ENCODE measurements at regions not wholly inside any gene's neighbourhood (a gene's known extent, or its start where the extent isn't known, plus 50 kb on each side); places are given as distances from the start of the nearest gene placed in this dataset.

DNA sequence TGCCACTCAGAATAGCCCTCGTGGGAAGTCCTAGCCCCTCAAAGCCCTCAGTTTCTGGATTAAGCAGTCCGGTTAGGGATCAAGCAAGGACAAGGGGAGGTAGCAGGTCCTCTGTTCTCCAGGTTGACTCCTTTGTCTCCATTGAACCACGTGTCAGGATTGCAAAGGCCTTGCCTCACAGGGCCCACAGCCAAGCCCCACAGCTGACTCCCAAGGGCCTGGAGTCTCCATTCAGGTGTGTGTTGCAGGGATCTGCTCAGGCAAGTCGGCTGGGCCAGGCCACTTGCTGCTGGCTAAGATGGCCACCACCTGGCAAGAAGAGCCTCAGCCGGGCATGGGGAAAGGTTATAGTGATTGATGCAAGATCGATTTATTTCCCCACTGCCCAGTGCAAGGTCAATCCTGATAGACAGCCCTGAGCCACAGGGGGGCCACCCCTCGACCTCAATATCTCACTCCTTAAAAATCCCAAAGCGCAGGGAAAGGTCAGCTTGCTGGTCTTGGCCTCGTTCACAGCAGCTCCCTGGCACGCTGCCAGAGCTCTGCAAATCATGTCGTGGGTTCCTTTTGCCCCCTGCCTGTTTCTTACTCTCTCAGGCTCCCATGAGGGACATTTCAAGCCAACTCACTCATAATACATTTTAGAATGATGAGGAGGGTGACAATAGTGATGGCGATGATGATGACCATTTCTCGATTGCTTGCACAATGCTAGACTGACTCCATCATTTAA is 75.9 kb downstream of the EDN3 start:
- DNase-seq (ENCODE audit: low spot score): no peak

DNA sequence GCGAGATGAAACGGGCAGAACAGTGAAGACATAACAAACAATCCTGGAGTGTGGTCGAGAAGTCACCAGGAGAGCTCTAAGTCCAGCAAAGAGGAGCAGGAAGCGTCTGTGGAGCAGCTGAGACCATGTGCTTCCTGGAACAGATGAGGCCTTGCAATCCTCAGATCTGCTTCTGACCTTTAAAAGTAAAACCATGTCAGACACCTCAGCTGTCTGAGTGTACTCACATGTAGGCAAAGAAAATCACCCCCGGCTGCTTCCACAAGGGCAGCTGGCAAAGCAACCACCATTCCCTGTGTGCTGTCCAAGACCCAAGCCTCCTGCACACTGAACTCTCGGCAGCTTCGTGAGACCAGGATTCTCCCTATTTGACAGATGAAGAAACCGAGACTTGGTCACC is 76.6 kb downstream of the EDN3 start:
- no peak for DNase-seq (ENCODE audit: low spot score)

DNA sequence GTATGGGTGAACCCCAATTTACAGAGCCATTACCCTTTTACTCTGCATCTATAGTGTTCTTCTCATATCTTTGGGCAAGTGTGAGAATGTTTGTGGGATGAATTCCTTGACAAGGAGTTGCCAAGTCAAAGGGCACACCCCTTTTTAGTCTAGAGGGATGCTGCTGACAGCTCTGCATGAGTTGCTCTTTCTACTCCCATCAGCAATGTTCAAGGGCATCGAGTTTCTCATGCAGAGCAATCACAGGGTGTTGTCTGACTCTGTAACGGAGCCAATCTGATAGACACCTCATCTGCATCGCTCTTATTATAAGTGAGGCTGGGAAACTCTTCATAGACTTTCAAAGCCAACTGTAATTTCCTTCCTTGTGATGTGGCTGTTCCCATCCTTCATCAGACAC is 77.4 kb downstream of the EDN3 start:
- DNase-seq (ENCODE audit: low spot score): no peak

DNA sequence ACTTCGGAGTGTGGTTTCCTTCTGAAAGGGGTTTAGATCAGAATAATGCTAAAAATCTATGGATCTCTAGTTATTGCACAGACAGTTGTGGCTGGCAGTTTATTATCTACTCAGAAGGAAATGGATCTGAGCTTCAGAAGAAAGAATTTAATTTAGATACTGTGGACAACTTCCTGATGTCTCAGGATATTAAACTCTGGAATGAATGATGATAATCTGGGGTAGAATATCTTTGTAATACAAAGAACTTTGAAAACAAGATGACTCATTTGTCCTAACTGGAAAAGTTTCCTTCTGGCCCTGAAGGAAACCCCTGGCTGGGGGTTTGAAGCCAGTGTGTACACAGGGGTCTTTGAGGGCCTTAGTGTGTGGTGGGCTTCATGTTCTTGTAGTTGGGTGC is 78.0 kb downstream of the EDN3 start:
- DNase-seq (ENCODE audit: low spot score): no peak

DNA sequence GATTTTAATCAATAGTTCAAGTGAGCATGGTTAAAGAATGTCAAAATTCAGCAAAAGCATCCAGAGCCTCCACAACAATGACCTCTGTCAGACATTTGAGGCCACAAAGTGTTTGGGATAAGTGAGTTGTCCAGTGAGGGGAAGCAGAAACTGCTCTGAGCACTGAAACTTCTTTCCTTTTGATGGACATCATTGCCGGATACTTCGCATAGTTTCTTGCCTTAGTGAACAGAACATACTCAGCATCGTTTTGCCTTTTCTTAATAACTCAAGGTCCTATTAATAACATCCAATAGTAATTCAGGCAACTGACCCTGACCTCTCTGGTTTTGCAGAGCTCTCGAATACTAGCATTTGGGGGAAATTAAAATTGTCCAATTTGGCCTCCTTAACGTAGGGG is 78.6 kb downstream of the EDN3 start:
- DNase-seq (ENCODE audit: low spot score): no peak

DNA sequence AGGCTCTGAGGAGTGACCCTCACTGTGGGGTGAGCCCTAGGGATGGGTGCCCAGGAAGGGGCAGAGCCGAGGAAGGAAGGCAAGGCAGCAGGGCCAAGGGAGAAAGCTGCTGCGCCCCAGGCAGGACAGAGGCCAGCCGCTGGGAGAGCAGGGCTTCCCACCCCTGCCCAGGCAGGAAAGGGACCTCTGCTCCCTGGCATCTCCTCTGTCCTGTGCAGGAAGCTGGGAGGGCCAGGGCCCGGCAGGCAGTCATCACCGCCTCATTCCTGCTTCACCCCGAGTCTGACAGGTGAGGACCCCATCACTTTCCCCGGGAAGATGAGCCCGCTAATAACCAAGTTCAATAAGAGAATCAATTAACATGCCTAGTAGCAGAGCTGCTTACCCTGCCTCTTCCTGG is 81.3 kb downstream of the EDN3 start:
- DNase-seq (ENCODE audit: low spot score): no peak

DNA sequence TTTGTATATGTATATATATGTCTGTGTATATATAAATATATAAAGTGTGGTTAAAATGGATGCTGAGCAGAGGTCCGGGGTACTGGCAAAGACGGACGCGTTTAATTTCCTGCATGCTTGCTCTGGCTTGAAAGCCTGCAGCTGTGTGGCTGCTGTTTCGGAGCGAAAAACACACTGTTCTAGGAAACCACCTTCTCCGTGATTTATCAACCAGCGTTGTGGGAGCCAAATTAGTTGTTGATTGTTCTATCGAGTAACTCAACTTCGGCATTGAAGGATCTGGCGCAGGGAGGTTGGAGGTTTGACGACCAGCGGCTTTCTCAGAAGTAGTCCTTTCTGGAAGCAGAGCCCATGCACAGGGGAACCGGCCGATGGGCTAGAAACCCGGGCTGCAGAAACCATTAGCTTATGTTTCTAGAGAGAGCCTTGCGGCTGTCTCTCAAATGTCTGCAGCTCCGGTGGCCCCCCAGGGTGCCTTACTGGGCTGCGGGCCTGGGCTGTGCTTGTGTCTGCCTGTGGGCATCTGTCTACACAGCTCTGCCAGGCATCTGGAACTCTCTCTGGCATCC is 81.8 kb downstream of the EDN3 start:
- DNase-seq (ENCODE audit: low spot score): no peak

DNA sequence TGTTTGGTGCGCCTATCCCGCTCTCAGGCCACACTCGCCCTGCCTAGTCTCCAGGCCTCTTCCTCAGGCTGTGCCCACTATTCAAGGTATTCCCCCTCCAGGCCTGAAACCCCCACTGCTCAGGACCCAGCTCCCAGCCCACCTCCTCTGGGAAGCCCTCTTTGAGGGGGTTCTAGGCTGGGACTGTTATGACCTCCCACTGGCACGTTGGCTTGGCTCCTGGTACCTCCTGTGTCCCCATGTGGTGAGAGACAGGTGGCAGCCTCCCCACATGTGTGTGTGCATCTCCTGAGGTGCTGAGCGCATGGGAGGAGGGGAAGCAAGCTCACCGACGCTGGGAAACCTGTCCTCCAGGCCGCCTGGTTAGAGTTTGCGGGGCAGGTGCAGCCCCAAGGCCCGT is 82.5 kb downstream of the EDN3 start:
- no peak for DNase-seq (ENCODE audit: low spot score)

DNA sequence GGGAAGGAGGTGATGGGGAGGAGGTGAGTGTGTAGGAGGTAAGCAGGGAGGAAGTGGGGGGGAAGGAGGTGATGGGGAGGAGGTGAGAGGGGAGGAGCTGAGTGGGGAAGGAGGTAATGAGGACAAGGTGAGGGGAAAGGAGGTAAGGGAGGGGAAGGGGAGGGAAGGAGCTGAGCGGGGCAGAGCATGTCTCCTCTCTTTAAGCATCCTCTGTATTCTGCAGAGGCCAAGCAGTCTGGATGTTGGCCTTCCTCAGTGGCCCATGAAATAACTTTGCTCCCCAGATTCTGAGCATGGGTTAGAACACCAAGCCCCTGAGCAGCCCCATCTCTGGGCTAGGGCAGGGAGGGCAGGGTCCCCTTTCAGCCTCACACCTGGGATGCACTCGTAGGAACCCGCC is 84.6 kb downstream of the EDN3 start:
- DNase-seq (ENCODE audit: low spot score): no peak

DNA sequence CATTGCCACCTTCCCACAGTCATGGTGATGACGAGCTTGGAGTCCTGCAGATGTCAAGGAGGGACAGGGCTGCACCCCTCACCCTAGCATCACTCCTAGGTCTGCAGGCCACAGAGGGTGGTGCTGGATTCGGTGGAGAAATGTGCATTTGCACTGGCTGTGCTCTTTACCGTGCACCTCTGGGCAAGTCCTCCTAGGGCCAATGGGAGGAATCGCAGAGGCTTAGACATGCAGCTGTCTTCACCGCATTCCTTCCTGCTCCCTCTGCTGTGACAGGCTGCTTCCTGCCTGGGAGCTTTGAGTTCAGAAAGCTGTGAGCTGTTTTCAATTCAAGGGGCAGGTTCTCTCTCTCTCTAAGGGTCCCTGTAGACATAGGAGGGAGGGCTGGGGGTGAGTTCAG is 85.1 kb downstream of the EDN3 start:
- no peak for DNase-seq (ENCODE audit: low spot score)

DNA sequence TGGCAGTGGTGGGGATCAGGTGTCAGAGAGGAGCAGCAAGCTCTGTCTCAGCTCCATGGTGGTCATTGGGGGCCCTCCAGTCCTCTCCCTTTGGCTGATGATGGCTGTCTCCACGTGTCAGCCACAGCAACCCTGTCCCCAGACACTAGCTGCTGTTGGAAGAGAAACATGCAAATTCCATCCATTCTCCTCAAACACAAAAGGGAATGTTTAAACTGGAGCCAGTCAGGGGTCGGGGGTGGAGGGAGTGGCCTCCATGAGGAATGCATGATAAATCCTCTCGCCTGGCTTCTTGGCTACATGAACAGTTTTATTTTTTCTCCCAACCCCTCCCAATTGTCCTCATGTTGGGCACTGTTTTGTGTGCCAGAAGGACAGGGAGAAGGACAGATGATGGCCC is 86.4 kb downstream of the EDN3 start:
- no peak for DNase-seq (ENCODE audit: low spot score)

DNA sequence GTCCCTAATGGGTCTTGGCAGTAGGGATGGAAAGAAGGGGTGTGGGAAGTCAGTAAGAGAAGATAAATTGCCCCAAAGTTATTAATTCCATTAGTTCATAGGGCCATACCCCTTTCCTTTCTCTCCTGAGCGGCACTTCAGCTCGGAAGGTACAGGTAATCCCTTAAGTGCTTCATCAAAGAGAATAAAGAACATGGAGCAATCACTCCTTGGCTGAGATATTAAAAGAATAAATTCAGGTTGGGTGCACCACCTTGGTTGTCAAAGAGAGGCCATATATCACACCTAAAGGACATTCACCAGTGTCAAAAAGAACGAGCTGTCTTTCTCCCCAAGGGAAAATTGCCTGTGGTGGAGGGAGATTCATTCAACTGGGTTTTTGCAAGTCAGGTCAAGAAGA is 87.5 kb downstream of the EDN3 start:
- DNase-seq (ENCODE audit: low spot score): no peak

DNA sequence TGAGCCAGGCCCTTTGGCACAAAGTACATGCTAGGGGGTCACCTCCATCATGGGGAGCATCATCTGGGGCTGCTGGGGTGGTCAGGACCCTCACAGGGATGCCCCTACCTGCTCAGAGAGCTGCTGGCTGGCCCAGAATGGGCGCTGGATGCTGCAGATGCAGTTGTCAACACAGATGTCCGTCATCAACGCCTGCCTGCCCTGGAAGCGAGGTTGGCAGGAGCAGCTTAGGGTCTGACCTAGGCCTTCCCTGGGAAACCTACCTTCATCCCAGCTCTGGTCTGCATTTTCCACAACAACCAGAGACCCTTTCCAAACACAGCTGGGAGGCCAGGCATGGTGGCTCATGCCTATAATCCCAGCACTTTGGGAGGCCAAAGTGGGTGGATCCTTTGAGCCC is 88.0 kb downstream of the EDN3 start:
- DNase-seq (ENCODE audit: low spot score): no peak

DNA sequence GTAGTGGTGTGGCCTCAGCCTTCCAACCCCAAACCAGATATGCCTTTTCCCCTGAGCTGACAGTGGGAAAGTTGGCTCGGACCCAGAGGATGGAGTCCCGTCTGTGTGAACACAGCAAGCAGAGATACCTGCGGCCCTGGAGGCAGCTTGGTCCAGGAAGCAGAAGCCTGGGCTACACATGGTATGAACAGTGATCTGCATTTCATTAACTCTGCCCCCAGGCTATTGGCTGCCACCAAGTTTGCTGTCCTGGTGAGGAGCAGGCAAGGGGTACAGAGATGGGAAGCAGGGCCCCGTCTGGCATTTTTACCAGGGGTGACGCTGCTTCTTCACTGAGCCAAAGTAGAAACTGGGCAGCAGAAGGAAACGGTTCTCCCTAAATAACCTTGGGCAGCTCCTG is 90.0 kb downstream of the EDN3 start:
- no peak for DNase-seq (ENCODE audit: low spot score)

DNA sequence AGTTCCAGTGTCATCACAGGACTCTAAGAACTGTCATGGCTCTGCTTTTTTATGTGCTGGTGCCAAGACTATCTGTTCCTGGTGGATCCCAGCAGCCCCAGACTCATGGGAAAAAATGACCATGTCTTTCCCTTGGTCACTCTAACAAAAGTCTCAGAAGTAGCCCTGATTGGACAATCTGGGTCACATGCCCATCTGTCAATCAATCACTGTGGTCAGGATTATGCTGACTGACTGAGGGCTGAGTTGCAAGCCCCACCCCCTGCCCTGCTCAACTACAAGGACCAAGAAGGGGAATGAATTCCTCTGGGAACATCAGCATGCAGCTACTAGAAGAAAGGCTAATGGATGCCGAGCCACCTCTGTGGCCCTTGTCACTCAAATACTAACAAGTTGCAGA is 91.6 kb downstream of the EDN3 start:
- no peak for DNase-seq (ENCODE audit: low spot score)

DNA sequence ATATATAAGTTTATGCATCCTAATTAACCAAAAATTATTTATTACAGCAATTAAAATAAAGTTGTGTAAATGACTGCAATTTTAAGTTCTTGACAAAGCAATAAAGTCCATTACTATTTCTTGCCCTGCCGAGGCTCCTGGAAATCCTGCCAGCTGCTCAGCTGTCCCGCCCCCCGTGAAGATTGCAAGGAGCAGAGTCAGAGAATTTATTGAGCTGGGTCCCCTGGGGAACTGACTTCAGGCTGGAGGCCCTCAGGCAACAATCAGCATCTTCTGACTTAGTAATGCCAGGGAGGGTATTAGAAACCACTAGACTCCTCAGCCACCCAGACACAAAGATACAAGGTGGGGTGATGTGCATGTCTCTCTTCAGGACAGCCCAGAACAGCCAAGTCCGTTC is 92.3 kb downstream of the EDN3 start:
- no peak for DNase-seq (ENCODE audit: low spot score)

DNA sequence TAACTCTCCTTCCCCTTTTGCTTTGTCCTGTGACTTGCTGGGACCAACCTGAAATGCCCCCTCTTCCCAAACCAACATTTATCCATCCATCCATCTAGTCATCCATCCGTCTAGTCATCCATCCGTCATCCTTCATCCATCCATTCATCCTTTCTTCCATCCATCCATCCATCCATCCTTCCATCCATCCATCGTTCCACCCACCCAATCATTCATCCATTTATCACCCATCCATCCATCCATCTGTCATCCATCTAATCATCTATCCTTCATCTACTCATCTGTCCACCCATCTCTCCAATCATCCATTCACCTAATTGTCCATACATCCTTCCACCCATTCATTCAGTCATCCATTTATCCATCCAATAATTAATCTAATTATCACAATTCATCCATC is 92.7 kb downstream of the EDN3 start:
- DNase-seq (ENCODE audit: low spot score): no peak

DNA sequence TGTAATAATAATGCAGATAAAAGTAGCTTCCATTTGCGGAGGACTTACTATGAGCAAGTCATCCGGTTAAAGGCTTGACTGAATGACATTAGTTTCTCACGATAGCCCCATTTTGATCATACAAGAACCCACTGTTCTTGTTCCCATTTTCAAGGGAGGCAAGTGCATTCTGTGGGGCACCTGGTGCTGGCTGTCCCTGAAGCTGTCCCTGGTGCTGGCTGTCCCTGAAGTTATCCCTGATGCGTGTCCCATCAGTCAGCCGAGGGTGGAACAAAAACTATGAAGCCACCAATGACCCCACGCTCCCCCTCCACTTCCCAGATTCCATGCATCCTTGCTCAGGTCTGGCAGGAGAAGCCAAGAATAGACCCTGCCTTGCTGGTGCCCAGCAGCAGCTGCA is 95.3 kb downstream of the EDN3 start:
- DNase-seq (ENCODE audit: low spot score): no peak

DNA sequence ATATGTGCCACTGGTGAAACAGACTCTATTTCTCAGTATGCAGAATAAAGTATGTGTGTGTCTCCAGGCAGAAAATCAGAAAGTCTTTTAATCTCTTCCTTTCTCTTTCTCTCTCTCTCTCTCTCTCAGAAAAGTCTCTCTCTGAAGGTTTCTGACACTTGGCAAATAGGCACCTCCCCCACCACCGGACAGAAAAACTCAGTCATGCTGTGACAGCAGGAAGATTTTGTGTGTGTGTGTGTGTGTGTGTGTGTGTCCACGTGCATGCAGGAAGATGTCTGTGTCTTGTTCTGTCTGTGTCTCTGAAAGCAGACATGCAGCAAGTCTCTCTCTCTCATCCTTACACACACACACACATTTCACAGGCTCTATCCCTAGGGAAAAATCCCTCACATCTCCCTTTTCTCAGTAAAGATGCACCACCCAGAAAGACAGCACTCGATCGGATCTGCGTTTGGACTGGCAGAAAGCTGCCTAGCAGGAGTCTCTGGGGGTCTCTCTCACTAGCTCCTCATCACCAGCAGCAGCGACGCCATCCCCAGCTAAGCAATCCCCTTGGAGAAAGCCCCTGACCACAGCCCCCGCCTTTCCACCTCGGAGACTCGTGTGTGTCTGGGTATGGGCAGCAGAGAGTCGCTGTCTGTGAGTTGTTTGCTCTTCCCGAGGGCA is 98.3 kb downstream of the EDN3 start:
- no peak for DNase-seq (ENCODE audit: low spot score)

DNA sequence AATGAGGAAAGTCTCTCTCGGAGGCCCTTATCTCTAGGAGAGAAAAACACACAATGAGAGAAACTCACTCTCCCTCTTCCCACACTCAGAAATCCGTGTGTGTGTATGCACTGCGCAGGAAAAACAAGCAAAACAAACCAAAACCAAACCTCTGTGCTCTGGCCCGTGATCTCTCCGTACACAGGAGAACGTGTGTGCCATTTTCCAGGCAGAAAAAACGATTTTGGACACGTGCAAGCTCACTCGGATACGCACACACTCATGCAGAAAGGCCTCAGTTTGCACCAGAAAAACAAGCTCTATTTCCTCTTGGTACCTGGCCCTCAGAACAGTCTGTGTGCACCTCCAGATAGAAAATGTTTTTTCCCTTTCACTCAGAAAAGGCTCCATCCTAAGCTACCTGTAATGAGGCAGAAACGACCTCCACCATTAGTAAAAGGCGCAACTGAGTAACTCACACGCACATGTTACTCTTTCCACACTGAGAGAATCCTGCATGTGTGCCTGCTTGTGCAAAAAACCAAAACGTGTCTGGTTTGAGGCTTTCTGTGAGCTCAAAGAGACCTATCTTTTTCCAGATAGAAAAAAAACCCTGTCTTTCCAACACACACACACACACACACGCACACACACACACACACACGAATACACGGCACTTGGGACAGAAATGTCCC is 99.2 kb downstream of the EDN3 start:
- no peak for DNase-seq (ENCODE audit: low spot score)

DNA sequence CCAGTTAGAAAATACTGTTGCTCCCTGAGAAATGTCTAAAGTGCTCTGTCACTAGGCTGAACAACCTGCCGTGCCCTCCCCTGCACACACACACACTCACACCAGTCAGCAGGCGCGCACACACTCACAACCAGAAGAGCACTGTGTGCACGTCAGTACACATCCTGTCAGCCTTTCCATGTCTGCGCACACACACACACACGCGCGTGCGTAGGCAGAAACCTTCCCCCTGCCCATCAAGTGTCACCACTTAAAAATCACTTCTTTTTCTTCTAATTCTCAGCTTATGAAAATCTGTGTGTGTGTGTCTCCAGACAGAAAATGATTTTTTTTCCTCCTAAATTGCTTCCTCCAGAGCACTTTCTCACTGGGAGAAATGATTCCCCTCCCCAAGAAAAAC is 100.3 kb downstream of the EDN3 start:
- no peak for DNase-seq (ENCODE audit: low spot score)

DNA sequence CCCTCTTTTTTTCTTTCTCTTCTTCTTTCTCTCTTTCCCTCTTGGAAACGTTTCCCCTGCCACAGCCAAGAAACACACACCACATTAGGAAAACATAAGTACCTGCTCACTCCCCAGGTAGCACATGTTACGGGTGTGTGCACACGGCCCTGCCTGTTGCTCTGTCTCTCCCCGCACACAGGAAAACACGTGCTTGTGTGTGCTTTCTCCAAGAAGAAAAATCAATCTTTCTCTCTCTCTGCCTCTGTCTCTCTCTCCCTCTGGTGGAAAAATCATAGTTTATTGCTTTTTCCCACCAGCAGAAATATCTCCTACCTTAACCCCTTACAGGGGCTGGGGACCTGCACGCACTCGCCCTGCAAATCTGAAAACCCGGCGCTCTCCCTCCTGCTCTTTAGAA is 102.3 kb downstream of the EDN3 start:
- DNase-seq (ENCODE audit: low spot score): no peak

DNA sequence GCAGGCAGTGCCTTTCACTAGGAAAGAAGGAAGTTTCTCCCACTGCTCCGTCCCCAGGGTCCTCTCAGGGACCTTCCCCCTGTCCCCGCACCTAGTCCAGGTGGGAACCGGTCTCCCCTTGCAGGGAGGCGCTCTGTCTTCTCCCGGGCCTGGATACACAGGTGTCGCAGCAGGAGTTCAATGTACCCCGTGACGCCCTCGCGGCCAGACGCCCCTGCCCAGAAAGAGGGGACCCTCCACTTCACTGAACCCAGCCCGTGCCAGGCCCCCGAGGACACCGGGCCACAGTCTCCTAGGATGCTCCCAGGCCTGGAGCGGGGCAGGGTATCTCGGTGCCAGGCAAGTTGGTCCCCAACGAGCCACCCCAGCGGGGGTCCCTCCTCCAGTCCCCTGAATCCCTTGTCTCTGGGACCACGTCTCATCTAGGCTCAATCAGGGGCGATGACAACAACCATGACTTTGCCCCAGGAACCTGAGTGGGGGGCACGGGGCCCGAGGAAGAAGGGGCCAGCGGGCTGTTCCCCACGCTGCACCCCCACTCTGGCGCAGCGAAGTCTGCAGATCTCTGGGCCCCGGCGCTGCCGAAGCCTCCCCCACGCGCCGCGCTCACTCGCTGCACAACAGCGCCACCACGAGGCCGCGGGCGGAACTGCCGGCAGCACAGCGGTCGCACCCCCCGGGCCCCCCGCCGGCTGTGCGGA is 103.0 kb downstream of the EDN3 start:
- peak; percentile 88 for DNase-seq (ENCODE audit: low spot score)

Measured in AG20443 (cell line).